Activated CD4-positive, alpha-beta T cell treated with anti-CD3 and anti-CD28 coated beads for 36 hours (primary cell): ENCODE measurements at regions not wholly inside any gene's neighbourhood (a gene's known extent, or its start where the extent isn't known, plus 50 kb on each side); places are given as distances from the start of the nearest gene placed in this dataset.
"Not testable (repeated sequence)": the region's sequence is repeated elsewhere in the genome, so short reads cannot be mapped to it uniquely, and the experiment has no call there.

Experiments used
- ATAC-seq: fragments of 200-7000 bp; cut with Tn5 transposase; one replicate; pipeline ENCODE4 v1.10.0; 2021; ENCODE audit warnings: mild to moderate bottlenecking, moderate library complexity
- CTCF ChIA-PET: fragments of 350-600 bp; sonication (Branson Sonifier 250); formaldehyde crosslinking; loops from one replicate; lab custom pipeline; 2021; ENCODE audit warnings: antibody characterized with exemption; lab: Charles Lee
- POLR2A ChIA-PET: fragments of 350-600 bp; sonication (Branson Sonifier 250); formaldehyde crosslinking; loops from one replicate; lab custom pipeline; 2021; ENCODE audit warnings: antibody characterized with exemption, inconsistent platforms; lab: Charles Lee
- DNase-seq: peaks from one replicate; pipeline ENCODE4 v3.0.0-alpha.2; 2020
- H3K27ac Mint-ChIP-seq: one replicate; pipeline ENCODE4 v1.8.0; 2021; ENCODE audit warnings: mixed read lengths
- H3K27me3 Mint-ChIP-seq: one replicate; pipeline ENCODE4 v1.8.0; 2021; ENCODE audit warnings: mixed read lengths
- H3K36me3 Mint-ChIP-seq: one replicate; pipeline ENCODE4 v1.8.0; 2021; ENCODE audit warnings: low read depth, mixed read lengths
- H3K4me1 Mint-ChIP-seq: one replicate; pipeline ENCODE4 v1.8.0; 2021; ENCODE audit warnings: mixed read lengths
- H3K4me3 Mint-ChIP-seq: one replicate; pipeline ENCODE4 v1.8.0; 2021; ENCODE audit warnings: mild to moderate bottlenecking, moderate library complexity, mixed read lengths
- H3K9me3 Mint-ChIP-seq: one replicate; pipeline ENCODE4 v1.8.0; 2021; ENCODE audit warnings: low read depth, mixed read lengths
- intact Hi-C, 2 experiments: fragments of 100-400 bp; cut with DNase I in 1 of 2; cut with micrococcal nuclease in 1 of 2; formaldehyde crosslinking; loops; one replicate each; pipeline versions ENCODE4 v1.14.2 to v1.15.1; 2022 to 2024; cut with DNase I, micrococcal nuclease

DNA sequence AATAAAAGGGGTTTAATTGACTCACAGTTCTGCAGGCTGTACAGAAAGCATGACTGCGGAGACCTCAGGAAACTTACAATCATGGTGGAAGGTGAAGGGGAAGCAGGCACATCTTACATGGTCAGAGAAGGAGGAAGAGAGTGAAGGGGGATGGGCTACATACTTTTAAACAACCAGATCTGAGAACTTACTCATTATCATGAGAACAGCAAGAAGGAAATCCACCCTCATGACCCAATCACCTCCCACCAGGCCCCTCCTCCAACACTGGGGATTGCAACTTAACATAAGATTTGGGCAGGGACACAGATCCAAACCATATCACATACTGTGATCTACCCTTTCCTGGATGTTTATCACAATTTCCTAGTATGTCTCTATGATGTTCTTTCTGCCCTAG lies 1093.0 kb upstream of the TMEM132C start:
- intact Hi-C loops, H3K4me3 Mint-ChIP-seq, H3K4me1 Mint-ChIP-seq, DNase-seq, POLR2A ChIA-PET, H3K27ac Mint-ChIP-seq, H3K27me3 Mint-ChIP-seq, H3K36me3 Mint-ChIP-seq, ATAC-seq: not testable (repeated sequence)
- H3K9me3 Mint-ChIP-seq = peaks cover 11% of the 10 kb centered on the region
- CTCF ChIA-PET = interaction anchor here (0.7 kb wide), 1 partner anchor 8 kb away, joined by 3 read pairs; no protein-coding TSS in a partner anchor

DNA sequence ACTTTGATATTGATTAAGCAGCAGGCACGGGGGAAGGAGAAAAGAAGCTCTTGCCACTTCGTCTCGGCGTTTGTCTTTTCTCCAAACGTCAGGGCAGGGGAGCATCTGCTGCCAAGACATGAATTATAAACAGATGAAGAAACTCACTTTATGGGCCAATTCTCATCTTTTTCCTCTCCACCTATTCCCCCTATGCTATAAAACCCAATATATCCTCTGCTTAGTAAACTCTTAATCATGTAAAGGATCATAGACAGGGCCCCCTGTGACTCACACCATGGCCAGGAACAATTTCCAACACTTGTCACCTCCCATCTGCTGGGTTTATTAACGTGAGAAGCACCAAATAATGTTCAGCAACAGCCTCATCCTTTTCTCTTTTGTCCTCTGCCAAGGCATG lies 1092.1 kb upstream of the TMEM132C start:
- CTCF ChIA-PET = interaction anchor here (0.7 kb wide), 1 partner anchor 9 kb away, joined by 3 read pairs; no protein-coding TSS in a partner anchor

DNA sequence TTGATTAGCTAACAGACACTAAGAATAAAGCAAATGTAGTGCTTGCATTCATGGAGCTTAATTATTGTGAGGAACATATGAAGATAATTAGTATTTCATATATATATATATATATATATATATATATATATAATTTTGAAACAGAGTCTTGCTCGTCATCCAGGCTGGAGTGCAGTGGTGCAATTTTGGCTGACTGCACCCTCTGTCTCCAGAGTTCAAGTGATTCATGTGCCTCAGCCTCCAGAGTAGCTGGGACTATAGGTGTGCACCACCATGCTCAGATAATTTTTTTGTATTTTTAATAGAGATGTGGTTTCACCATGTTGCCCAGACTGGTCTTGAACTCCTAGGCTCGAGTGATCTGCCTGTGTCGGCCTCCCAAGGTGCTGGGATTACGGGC lies 1091.6 kb upstream of the TMEM132C start:
- ChIA-PET CTCF (no interaction called here), POLR2A (no interaction called here)
- no peaks in the 10 kb centered on the region for H3K4me1 Mint-ChIP-seq
- H3K27me3 Mint-ChIP-seq = peaks cover 3% of the 10 kb centered on the region
- no peaks in the 10 kb centered on the region for H3K36me3 Mint-ChIP-seq
- H3K27ac Mint-ChIP-seq = no peak overlapping the region
- DNase-seq (no peak), ATAC-seq (no peak)
- H3K9me3 Mint-ChIP-seq = peaks cover 11% of the 10 kb centered on the region
- no peak overlapping the region for H3K4me3 Mint-ChIP-seq
- intact Hi-C loops = no loop called here

More for the DNA sequence above, 1092.1 kb upstream of the TMEM132C start:
- Mint-ChIP-seq H3K4me3 (no peak overlapping the region), H3K36me3 (no peaks in the 10 kb centered on the region), H3K27me3 (peaks cover 3% of the 10 kb centered on the region), H3K27ac (no peak overlapping the region), H3K9me3 (peaks cover 11% of the 10 kb centered on the region), H3K4me1 (no peaks in the 10 kb centered on the region)
- intact Hi-C loops = no loop called here
- DNase-seq = no peak
- POLR2A ChIA-PET = no interaction called here
- ATAC-seq = no peak

DNA sequence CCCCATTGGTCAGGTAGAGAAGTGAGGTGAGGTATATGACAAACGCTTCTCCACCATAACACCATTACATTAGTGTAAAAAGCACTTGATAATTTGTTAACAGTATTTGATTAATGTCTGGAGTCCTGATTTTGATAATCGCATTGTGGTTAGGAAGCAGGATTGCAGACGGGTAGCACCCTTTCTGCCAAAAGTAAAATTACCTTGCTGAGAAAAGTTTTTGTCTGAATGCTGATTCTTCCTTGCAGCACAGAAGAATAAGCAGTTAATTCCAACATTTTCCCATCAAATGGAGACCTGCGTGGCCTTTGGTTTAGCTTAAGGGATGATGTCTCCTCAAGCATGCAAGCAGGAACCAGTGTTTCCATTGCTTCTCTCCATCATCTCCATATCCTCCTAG lies 1090.2 kb upstream of the TMEM132C start:
- Mint-ChIP-seq H3K9me3 (peaks cover 11% of the 10 kb centered on the region), H3K27ac (no peak overlapping the region), H3K27me3 (no peaks in the 10 kb centered on the region), H3K4me1 (no peaks in the 10 kb centered on the region), H3K4me3 (no peak overlapping the region), H3K36me3 (no peaks in the 10 kb centered on the region)
- DNase-seq = no peak
- CTCF ChIA-PET = interaction anchor here (1.1 kb wide), 1 partner anchor 11 kb away, joined by 3 read pairs; no protein-coding TSS in a partner anchor
- ATAC-seq = no peak
- intact Hi-C loops = no loop called here
- POLR2A ChIA-PET = no interaction called here

- H3K4me1 Mint-ChIP-seq = no peaks in the 10 kb centered on the region
- H3K9me3 Mint-ChIP-seq = peaks cover 11% of the 10 kb centered on the region
- no peaks in the 10 kb centered on the region for H3K36me3 Mint-ChIP-seq
- H3K27me3 Mint-ChIP-seq = peaks cover under 1% of the 10 kb centered on the region
- intact Hi-C loops = no loop called here
- no peak overlapping the region for H3K27ac Mint-ChIP-seq
- no peak overlapping the region for H3K4me3 Mint-ChIP-seq
- ATAC-seq (no peak), DNase-seq (no peak)
- POLR2A ChIA-PET = no interaction called here
- CTCF ChIA-PET = no interaction called here
Measured at GRCh38 chr12:127178052-127178451, 1088.9 kb upstream of the TMEM132C start.

DNA sequence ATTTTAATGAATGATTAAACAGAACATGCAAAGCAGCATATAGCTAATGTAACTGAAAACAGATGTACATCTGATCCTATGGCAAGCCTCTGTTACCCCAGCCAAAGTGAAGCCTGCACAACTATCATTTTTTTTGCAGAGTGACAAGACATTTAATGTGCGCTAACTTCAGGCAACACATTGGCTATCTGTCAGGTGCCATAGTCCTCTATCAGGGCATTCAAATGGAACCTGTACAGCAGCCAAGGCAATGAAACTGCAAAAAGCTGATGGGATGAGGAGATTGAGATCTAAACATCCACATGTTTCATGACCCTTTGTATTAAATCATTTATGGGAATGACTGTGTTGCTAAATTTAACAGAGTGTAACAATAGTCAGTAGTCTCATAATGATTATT lies 1088.5 kb upstream of the TMEM132C start:
- H3K36me3 Mint-ChIP-seq = no peaks in the 10 kb centered on the region
- peaks cover 2% of the 10 kb centered on the region for H3K27me3 Mint-ChIP-seq
- ATAC-seq (no peak), DNase-seq (no peak)
- ChIA-PET CTCF (no interaction called here), POLR2A (no interaction called here)
- H3K4me3 Mint-ChIP-seq = no peak overlapping the region
- H3K27ac Mint-ChIP-seq = no peak overlapping the region
- H3K9me3 Mint-ChIP-seq = peaks cover 11% of the 10 kb centered on the region
- H3K4me1 Mint-ChIP-seq = no peaks in the 10 kb centered on the region
- intact Hi-C loops = no loop called here

GRCh38 chr12:127179176-127179575 lies 1087.8 kb upstream of the TMEM132C start:
- Mint-ChIP-seq H3K27me3 (peaks cover 2% of the 10 kb centered on the region), H3K4me1 (no peaks in the 10 kb centered on the region)
- POLR2A ChIA-PET = interaction anchor here (0.6 kb wide), 1 partner anchor 118 kb away, joined by 4 read pairs; no protein-coding TSS in a partner anchor

DNA sequence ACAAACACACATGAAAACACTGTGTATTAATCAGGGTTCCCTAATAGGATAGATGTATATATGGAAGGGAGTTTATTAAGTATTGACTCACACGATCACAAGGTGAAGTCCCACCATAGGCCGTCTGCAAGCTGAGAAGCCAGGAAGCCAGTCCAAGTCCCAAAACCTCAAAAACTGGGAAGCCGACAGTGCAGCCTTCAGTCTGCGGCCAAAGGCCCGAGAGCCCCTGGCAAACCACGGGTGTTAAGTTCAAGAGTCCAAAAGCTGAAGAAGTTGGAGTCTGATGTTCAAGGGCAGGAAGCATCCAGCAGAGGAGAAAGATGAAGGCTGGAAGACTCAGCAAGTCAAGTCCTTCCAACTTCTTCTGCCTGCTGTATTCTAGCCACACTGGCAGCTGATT lies 1085.0 kb upstream of the TMEM132C start:
- H3K27ac Mint-ChIP-seq = no peak overlapping the region
- intact Hi-C loops = no loop called here

More at GRCh38 chr12:127179176-127179575, 1087.8 kb upstream of the TMEM132C start:
- no peak for DNase-seq
- Mint-ChIP-seq H3K27ac (no peak overlapping the region), H3K36me3 (no peaks in the 10 kb centered on the region), H3K9me3 (peaks cover 11% of the 10 kb centered on the region), H3K4me3 (no peak overlapping the region)
- intact Hi-C loops = no loop called here
- CTCF ChIA-PET = no interaction called here
- ATAC-seq = no peak

GRCh38 chr12:127189992-127190391 lies 1077.0 kb upstream of the TMEM132C start:
- ATAC-seq = no peak
- Mint-ChIP-seq H3K36me3 (no peaks in the 10 kb centered on the region), H3K4me3 (no peak overlapping the region)

More for the DNA sequence above, 1085.0 kb upstream of the TMEM132C start:
- DNase-seq (no peak), ATAC-seq (no peak)
- H3K4me1 Mint-ChIP-seq = no peaks in the 10 kb centered on the region
- H3K36me3 Mint-ChIP-seq = no peaks in the 10 kb centered on the region
- ChIA-PET POLR2A (no interaction called here), CTCF (no interaction called here)
- H3K27me3 Mint-ChIP-seq = peaks cover 2% of the 10 kb centered on the region
- H3K4me3 Mint-ChIP-seq = no peak overlapping the region
- H3K9me3 Mint-ChIP-seq = peaks cover 7% of the 10 kb centered on the region

GRCh38 chr12:127191129-127191528 lies 1075.8 kb upstream of the TMEM132C start:
- intact Hi-C loops = no loop called here
- Mint-ChIP-seq H3K36me3 (no peaks in the 10 kb centered on the region), H3K27ac (no peak overlapping the region), H3K4me3 (no peak overlapping the region), H3K27me3 (peaks cover 2% of the 10 kb centered on the region), H3K4me1 (no peaks in the 10 kb centered on the region), H3K9me3 (no peaks in the 10 kb centered on the region)
- ATAC-seq (no peak), DNase-seq (no peak)
- POLR2A ChIA-PET = no interaction called here
- CTCF ChIA-PET = no interaction called here

More at GRCh38 chr12:127189992-127190391, 1077.0 kb upstream of the TMEM132C start:
- no peaks in the 10 kb centered on the region for H3K9me3 Mint-ChIP-seq
- H3K4me1 Mint-ChIP-seq = no peaks in the 10 kb centered on the region
- CTCF ChIA-PET = no interaction called here
- POLR2A ChIA-PET = no interaction called here
- H3K27me3 Mint-ChIP-seq = peaks cover 2% of the 10 kb centered on the region
- no peak overlapping the region for H3K27ac Mint-ChIP-seq
- DNase-seq = no peak
- intact Hi-C loops = no loop called here

DNA sequence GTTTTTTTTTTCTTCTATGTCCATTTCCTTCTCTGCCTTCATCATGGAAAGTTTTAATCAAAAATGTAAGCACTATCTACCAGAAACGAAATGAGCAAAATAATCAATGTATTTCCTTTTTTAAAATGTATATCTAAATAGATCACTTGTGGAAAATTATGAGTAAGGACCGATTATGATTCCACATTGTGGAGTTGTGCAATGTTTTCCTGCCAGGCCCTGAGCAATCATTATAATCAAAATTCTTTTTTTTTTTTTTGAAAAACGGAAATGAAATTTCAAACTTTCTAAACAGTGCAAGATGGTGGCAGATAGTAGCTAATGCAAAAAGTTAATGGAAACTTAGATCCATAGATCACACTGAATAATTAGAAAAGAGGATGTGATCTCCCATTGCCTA lies 1074.6 kb upstream of the TMEM132C start:
- H3K27ac Mint-ChIP-seq = no peak overlapping the region
- intact Hi-C loops = no loop called here
- ATAC-seq (no peak), DNase-seq (no peak)
- H3K9me3 Mint-ChIP-seq = no peaks in the 10 kb centered on the region
- no peaks in the 10 kb centered on the region for H3K36me3 Mint-ChIP-seq
- H3K4me1 Mint-ChIP-seq = no peaks in the 10 kb centered on the region
- no peak overlapping the region for H3K4me3 Mint-ChIP-seq
- ChIA-PET POLR2A (no interaction called here), CTCF (no interaction called here)
- peaks cover 3% of the 10 kb centered on the region for H3K27me3 Mint-ChIP-seq

DNA sequence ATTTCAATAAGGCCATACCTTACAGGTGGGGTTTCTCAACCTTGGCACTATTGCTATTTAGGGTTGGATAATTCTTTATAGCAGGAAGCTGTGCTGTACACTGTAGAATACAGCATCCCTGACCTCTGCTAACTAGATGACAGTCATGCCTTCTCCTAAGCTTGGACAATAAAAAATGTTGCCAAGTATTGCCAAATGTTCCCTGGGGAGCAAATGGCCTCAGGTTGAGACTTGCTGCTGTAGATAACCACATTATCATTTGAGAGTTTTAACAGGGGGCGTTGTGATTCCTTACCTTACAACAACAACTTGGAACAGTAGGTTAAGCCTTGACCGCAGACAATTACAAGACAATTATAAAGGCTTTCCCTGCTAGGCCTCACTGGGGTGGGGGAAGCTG lies 1073.6 kb upstream of the TMEM132C start:
- intact Hi-C loops = no loop called here
- ChIA-PET CTCF (interaction anchor here (0.8 kb wide), 1 partner anchor 86 kb away, joined by 3 read pairs; no protein-coding TSS in a partner anchor), POLR2A (no interaction called here)

More for the DNA sequence above, 1073.6 kb upstream of the TMEM132C start:
- DNase-seq (no peak), ATAC-seq (no peak)
- H3K4me1 Mint-ChIP-seq = no peaks in the 10 kb centered on the region
- no peaks in the 10 kb centered on the region for H3K9me3 Mint-ChIP-seq
- H3K36me3 Mint-ChIP-seq = no peaks in the 10 kb centered on the region
- H3K4me3 Mint-ChIP-seq = no peak overlapping the region
- peaks cover 4% of the 10 kb centered on the region for H3K27me3 Mint-ChIP-seq
- no peak overlapping the region for H3K27ac Mint-ChIP-seq
